AG20443 (cell line): ENCODE measurements at regions not wholly inside any gene's neighbourhood (a gene's known extent, or its start where the extent isn't known, plus 50 kb on each side); places are given as distances from the start of the nearest gene placed in this dataset.

Experiments
- DNase-seq: peaks from one replicate; pipeline ENCODE4 v3.0.0; 2012; ENCODE audit warnings: low spot score, mixed read lengths

DNA sequence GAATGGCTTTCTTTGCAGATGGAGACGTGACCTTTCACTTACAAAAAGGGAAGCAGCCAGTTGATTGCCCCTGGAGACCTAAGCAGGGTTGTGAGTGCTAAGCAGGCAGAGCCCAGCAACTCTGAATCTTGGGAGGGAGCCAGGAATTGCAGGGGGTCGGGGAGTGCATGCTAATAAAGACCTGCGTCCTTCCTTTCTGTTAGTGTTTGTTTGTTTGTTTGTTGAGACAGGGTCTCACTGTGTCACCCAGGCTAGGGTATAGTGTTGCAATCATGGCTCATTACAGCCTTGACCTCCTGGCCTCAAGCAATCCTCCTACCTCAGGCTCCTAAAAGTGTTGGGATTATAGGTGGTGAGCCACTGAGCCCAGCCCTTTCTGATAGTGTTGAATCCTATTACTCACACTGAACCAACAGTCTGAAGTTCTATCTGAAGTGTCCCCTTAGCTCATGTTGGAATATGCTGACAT lies 137.4 kb downstream of the CEP135 start:
- no peak for DNase-seq

DNA sequence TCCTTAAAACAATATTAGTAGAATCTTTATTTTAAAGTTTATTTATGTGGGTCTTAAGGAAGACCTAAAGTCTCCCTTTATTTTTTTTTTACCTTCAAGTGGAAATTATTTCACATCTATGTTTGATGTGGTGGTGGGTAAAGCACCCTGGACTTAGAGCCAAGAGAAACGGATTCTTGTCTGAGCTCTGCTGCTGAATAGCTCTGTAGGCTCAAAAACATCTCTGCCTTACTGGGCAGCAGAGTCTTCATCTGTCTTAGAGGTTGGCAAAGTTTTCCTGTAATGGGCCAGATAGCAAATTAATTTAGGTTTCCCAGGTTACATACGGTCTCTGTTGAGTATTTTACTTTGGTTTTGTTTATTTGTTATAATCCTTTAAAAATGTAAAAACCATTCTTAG lies 136.5 kb downstream of the CEP135 start:
- no peak for DNase-seq

DNA sequence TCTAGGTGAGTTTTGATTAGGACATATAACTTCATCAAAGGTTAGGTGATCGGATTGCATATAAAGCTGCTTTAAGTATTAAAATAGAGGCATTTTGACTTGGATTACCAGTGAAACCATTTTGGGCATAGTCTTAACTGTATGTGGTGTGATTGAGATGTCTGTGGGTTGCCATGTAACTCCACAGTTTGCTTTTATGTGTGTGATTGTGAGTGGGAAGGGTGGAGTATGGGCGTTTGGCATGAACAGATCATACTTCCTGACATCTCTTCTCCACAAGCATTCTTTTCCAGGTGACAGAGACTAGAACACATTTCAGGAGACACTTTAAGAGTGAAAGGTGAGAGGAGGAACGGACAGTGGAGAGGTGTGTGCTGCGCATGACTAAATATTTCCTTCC lies 136.1 kb downstream of the CEP135 start:
- no peak for DNase-seq
